Ovary (tissue), 3 donors: ENCODE measurements at regions not wholly inside any gene's neighbourhood (a gene's known extent, or its start where the extent isn't known, plus 50 kb on each side); places are given as distances from the start of the nearest gene placed in this dataset.

Experiments used
- EP300 ChIP-seq: sonication (generic); formaldehyde crosslinking; IDR thresholded peaks from one replicate; pipeline ENCODE4 v1.6.1; 2017; ENCODE audit warnings: antibody characterized with exemption
- POLR2A ChIP-seq: fragments of 450-650 bp; IDR thresholded peaks from one replicate; pipeline ENCODE4 v1.6.1; 2017; ENCODE audit warnings: antibody characterized with exemption, mild to moderate bottlenecking, moderate library complexity
- TF ChIP-seq, protein P1 (sequence below), 3 donors: fragments of 450-650 bp in 2 of 3; fragments of 200-600 bp in 1 of 3; IDR thresholded peaks; one replicate each; pipeline versions ENCODE4 v1.5.1 to v1.8.0; 2016 to 2022; ENCODE audit warnings: antibody characterized with exemption in 3 of 3, mild to moderate bottlenecking in 1 of 3
- donor health status: DM: no; HTN: no; CAD: no.

GRCh38 chr12:124622764-124623163 lies 55.4 kb upstream of the NCOR2 start:
- TF ChIP-seq EP300, result no peak
- no peak for TF ChIP-seq POLR2A
- TF ChIP-seq, protein P1, sequence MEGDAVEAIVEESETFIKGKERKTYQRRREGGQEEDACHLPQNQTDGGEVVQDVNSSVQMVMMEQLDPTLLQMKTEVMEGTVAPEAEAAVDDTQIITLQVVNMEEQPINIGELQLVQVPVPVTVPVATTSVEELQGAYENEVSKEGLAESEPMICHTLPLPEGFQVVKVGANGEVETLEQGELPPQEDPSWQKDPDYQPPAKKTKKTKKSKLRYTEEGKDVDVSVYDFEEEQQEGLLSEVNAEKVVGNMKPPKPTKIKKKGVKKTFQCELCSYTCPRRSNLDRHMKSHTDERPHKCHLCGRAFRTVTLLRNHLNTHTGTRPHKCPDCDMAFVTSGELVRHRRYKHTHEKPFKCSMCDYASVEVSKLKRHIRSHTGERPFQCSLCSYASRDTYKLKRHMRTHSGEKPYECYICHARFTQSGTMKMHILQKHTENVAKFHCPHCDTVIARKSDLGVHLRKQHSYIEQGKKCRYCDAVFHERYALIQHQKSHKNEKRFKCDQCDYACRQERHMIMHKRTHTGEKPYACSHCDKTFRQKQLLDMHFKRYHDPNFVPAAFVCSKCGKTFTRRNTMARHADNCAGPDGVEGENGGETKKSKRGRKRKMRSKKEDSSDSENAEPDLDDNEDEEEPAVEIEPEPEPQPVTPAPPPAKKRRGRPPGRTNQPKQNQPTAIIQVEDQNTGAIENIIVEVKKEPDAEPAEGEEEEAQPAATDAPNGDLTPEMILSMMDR (IDR thresholded peaks at IDR 0.05), result no peak
